ENCODE measurements at regions not wholly inside any gene's neighbourhood (a gene's known extent, or its start where the extent isn't known, plus 50 kb on each side); places are given as distances from the start of the nearest gene placed in this dataset.

DNA sequence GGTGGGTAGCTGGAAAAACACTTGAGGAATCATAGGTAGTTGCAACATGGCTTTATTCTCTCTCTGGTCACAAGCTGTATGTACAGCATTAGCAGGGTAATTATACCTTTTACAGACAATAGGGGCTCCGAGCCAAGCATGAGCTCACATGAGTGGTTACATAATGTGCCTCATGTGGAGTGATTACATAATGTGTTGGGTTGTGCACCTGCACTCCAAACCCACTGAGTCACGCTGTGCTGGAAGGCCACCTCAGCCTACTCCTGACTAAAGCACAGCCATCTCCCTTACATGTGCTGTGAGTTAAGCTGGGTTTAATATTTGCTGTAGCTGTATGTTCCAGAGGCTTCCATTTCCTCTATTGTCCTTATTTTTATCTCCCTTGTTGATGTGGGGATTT, 348.7 kb upstream of the SEMA3C start:
- DNase-seq = no peak
- POLR2A ChIA-PET = no interaction called here
- no TSS peak for BruUV-seq (replicated peaks)
- no peaks in the 10 kb centered on the region for H3K27me3 ChIP-seq (replicated peaks; ENCODE audit: control insufficient read depth, insufficient read depth, low read length)
- H3K9me3 Mint-ChIP-seq (ENCODE audit: unreplicated experiment) = peaks cover 5% of the 10 kb centered on the region
- H3K4me3 ChIP-seq (ENCODE audit: low read depth, low read length) = no peak overlapping the region
- no peaks in the 10 kb centered on the region for H3K27me3 Mint-ChIP-seq (ENCODE audit: insufficient read depth, unreplicated experiment)
- H3K27ac Mint-ChIP-seq (ENCODE audit: unreplicated experiment) = no peak overlapping the region
- no peaks in the 10 kb centered on the region for H3K4me1 ChIP-seq
- no peaks in the 10 kb centered on the region for H3K36me3 Mint-ChIP-seq (ENCODE audit: insufficient read depth, unreplicated experiment)
- intact Hi-C loops (cut with micrococcal nuclease; ENCODE audit: unreplicated experiment) = no loop called here
- TF ChIP-seq CTCF (IDR thresholded peaks at IDR 0.05; ENCODE audit: insufficient read depth in 1 of 2, low read depth in 1 of 2, low read length in 1 of 2, severe bottlenecking in 1 of 2, unreplicated experiment in 1 of 2) = no peak
- no peak overlapping the region for H3K4me3 Mint-ChIP-seq (ENCODE audit: unreplicated experiment)
- H3K36me3 ChIP-seq (ENCODE audit: control insufficient read depth, insufficient read depth, low read length) = no peaks in the 10 kb centered on the region
- H3K4me1 Mint-ChIP-seq (ENCODE audit: low read depth, unreplicated experiment) = no peaks in the 10 kb centered on the region
- no peaks in the 10 kb centered on the region for H3K9me3 ChIP-seq
- CTCF ChIA-PET = no interaction called here

DNA sequence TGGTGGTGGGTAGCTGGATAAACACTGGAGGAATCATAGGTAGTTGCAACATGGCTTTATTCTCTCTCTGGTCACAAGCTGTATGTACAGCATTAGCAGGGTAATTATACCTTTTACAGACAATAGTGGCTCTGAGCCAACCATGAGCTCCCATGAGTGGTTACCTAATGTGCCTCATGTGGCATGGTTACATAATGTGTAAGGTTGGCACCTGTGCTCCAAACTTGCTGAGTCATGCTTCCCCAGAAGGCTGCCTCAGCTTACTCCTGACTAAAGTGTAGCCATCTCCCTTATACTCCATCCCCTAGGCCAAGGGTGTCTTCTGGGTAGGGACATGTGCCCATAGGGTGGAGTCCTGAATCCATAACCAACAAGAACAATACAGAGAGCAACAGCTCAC, 345.3 kb upstream of the SEMA3C start:
- Mint-ChIP-seq H3K27me3 (ENCODE audit: insufficient read depth, unreplicated experiment) (no peaks in the 10 kb centered on the region), H3K36me3 (ENCODE audit: insufficient read depth, unreplicated experiment) (no peaks in the 10 kb centered on the region), H3K4me3 (ENCODE audit: unreplicated experiment) (no peak overlapping the region), H3K4me1 (ENCODE audit: low read depth, unreplicated experiment) (no peaks in the 10 kb centered on the region), H3K27ac (ENCODE audit: unreplicated experiment) (no peak overlapping the region), H3K9me3 (ENCODE audit: unreplicated experiment) (peaks cover 39% of the 10 kb centered on the region)
- DNase-seq = no peak
- no peaks in the 10 kb centered on the region for H3K27me3 ChIP-seq (replicated peaks; ENCODE audit: control insufficient read depth, insufficient read depth, low read length)
- H3K4me3 ChIP-seq (ENCODE audit: low read depth, low read length) = no peak overlapping the region
- H3K4me1 ChIP-seq = no peaks in the 10 kb centered on the region
- BruUV-seq (replicated peaks) = no TSS peak
- ChIA-PET CTCF (no interaction called here), POLR2A (no interaction called here)
- H3K36me3 ChIP-seq (ENCODE audit: control insufficient read depth, insufficient read depth, low read length) = no peaks in the 10 kb centered on the region
- 0 out of 2 replicates have a peak, but pooled peaks cover 5% of the 10 kb centered on the region for H3K9me3 ChIP-seq
- intact Hi-C loops (cut with micrococcal nuclease; ENCODE audit: unreplicated experiment) = no loop called here
- TF ChIP-seq CTCF (IDR thresholded peaks at IDR 0.05; ENCODE audit: insufficient read depth in 1 of 2, low read depth in 1 of 2, low read length in 1 of 2, severe bottlenecking in 1 of 2, unreplicated experiment in 1 of 2) = no peak

GRCh38 chr7:81260152-81260551, 341.3 kb upstream of the SEMA3C start:
- no peaks in the 10 kb centered on the region for H3K27me3 Mint-ChIP-seq (ENCODE audit: insufficient read depth, unreplicated experiment)
- Histone ChIP-seq H3K36me3 (ENCODE audit: control insufficient read depth, insufficient read depth, low read length) (no peaks in the 10 kb centered on the region), H3K27me3 (replicated peaks; ENCODE audit: control insufficient read depth, insufficient read depth, low read length) (no peaks in the 10 kb centered on the region), H3K4me3 (ENCODE audit: low read depth, low read length) (no peak overlapping the region), H3K9me3 (peaks cover 14% of the 10 kb centered on the region; the same call in 1 of the 2 replicates), H3K4me1 (peaks cover 9% of the 10 kb centered on the region; the same call in 1 of the 2 replicates)
- intact Hi-C loops (cut with micrococcal nuclease; ENCODE audit: unreplicated experiment) = no loop called here
- H3K4me1 Mint-ChIP-seq (ENCODE audit: low read depth, unreplicated experiment) = peaks cover 9% of the 10 kb centered on the region
- H3K4me3 Mint-ChIP-seq (ENCODE audit: unreplicated experiment) = no peak overlapping the region
- no peak for TF ChIP-seq CTCF (IDR thresholded peaks at IDR 0.05; ENCODE audit: insufficient read depth in 1 of 2, low read depth in 1 of 2, low read length in 1 of 2, severe bottlenecking in 1 of 2, unreplicated experiment in 1 of 2)
- no peaks in the 10 kb centered on the region for H3K36me3 Mint-ChIP-seq (ENCODE audit: insufficient read depth, unreplicated experiment)
- BruUV-seq (replicated peaks) = no TSS peak
- H3K27ac Mint-ChIP-seq (ENCODE audit: unreplicated experiment) = no peak overlapping the region
- no peak for DNase-seq
- ChIA-PET CTCF (no interaction called here), POLR2A (no interaction called here)
- peaks cover 51% of the 10 kb centered on the region for H3K9me3 Mint-ChIP-seq (ENCODE audit: unreplicated experiment)
